HG03139 (cell line): ENCODE measurements at regions not wholly inside any gene's neighbourhood (a gene's known extent, or its start where the extent isn't known, plus 50 kb on each side); places are given as distances from the start of the nearest gene placed in this dataset.

Experiments
- ATAC-seq: cut with Tn5 transposase; IDR thresholded peaks from one replicate; pipeline ENCODE4 v1.9.1; 2021; ENCODE audit not compliant: unreplicated experiment

- no peak for ATAC-seq
Measured at GRCh38 chr2:181240844-181241243, 216.3 kb upstream of the ITGA4 start.

GRCh38 chr2:181241366-181241765 lies 215.8 kb upstream of the ITGA4 start:
- no peak for ATAC-seq

- peak; percentile 88 for ATAC-seq
Measured at GRCh38 chr2:181241797-181242196, 215.4 kb upstream of the ITGA4 start.

- no peak for ATAC-seq
Measured at GRCh38 chr2:181242262-181242661, 214.9 kb upstream of the ITGA4 start.

- ATAC-seq: no peak
Measured at GRCh38 chr2:181243319-181243718, 213.9 kb upstream of the ITGA4 start.

- ATAC-seq: no peak
Measured at GRCh38 chr2:181250691-181251090, 206.5 kb upstream of the ITGA4 start.

GRCh38 chr2:181252262-181253148 lies 204.7 kb upstream of the ITGA4 start:
- ATAC-seq: peak; percentile 61

- no peak for ATAC-seq
Measured at GRCh38 chr2:181253438-181253837, 203.7 kb upstream of the ITGA4 start.

GRCh38 chr2:181255651-181256050 lies 201.5 kb upstream of the ITGA4 start:
- ATAC-seq: no peak

- ATAC-seq: no peak
Measured at GRCh38 chr2:181258720-181259119, 198.5 kb upstream of the ITGA4 start.

GRCh38 chr2:181262782-181263181 lies 194.4 kb upstream of the ITGA4 start:
- no peak for ATAC-seq

GRCh38 chr2:181264001-181264400 lies 193.2 kb upstream of the ITGA4 start:
- ATAC-seq: no peak

- no peak for ATAC-seq
Measured at GRCh38 chr2:181264441-181264840, 192.7 kb upstream of the ITGA4 start.

- ATAC-seq: no peak
Measured at GRCh38 chr2:181266614-181267013, 190.6 kb upstream of the ITGA4 start.

GRCh38 chr2:181268174-181268867 lies 188.9 kb upstream of the ITGA4 start:
- peak; percentile 57 for ATAC-seq

GRCh38 chr2:181273986-181274385 lies 183.2 kb upstream of the ITGA4 start:
- no peak for ATAC-seq

GRCh38 chr2:181275643-181276070 lies 181.5 kb upstream of the ITGA4 start:
- ATAC-seq: no peak

- ATAC-seq: peak; percentile 50
Measured at GRCh38 chr2:181281206-181281832, 175.9 kb upstream of the ITGA4 start.

GRCh38 chr2:181285116-181285515 lies 172.1 kb upstream of the ITGA4 start:
- no peak for ATAC-seq

- no peak for ATAC-seq
Measured at GRCh38 chr2:181289698-181290097, 167.5 kb upstream of the ITGA4 start.

- ATAC-seq: no peak
Measured at GRCh38 chr2:181290182-181290581, 167.0 kb upstream of the ITGA4 start.

GRCh38 chr2:181294979-181295378 lies 162.2 kb upstream of the ITGA4 start:
- no peak for ATAC-seq
